ENCODE measurements at regions not wholly inside any gene's neighbourhood (a gene's known extent, or its start where the extent isn't known, plus 50 kb on each side); places are given as distances from the start of the nearest gene placed in this dataset.

- no peak for TF ChIP-seq CTCF (IDR thresholded peaks at IDR 0.05; ENCODE audit: control insufficient read depth, extremely low read depth, insufficient read depth)
- peak; percentile 66 for DNase-seq (ENCODE audit: low read depth)
- H3K4me3 ChIP-seq (ENCODE audit: low read depth, low read length), result no peak overlapping the region
These were observed 118.1 kb downstream of the NUDT12 start for GRCh38 chr5:103444333-103445038.

- TF ChIP-seq CTCF (IDR thresholded peaks at IDR 0.05; ENCODE audit: control insufficient read depth, extremely low read depth, insufficient read depth), result no peak
- no peak overlapping the region for H3K4me3 ChIP-seq (ENCODE audit: low read depth, low read length)
- DNase-seq (ENCODE audit: low read depth), result no peak
These were observed 119.8 kb downstream of the NUDT12 start for GRCh38 chr5:103442750-103443149.

- peak; percentile 25; the same call in 1 of the 2 replicates for TF ChIP-seq CTCF (IDR thresholded peaks at IDR 0.05; ENCODE audit: control insufficient read depth, extremely low read depth, insufficient read depth)
- no peak overlapping the region for H3K4me3 ChIP-seq (ENCODE audit: low read depth, low read length)
- no peak for DNase-seq (ENCODE audit: low read depth)
These were observed 121.1 kb downstream of the NUDT12 start for GRCh38 chr5:103441523-103441922.

GRCh38 chr5:103439007-103439406 is 123.6 kb downstream of the NUDT12 start:
- no peak for DNase-seq (ENCODE audit: low read depth)
- H3K4me3 ChIP-seq (ENCODE audit: low read depth, low read length), result no peak overlapping the region
- no peak for TF ChIP-seq CTCF (IDR thresholded peaks at IDR 0.05; ENCODE audit: control insufficient read depth, extremely low read depth, insufficient read depth)

GRCh38 chr5:103436656-103437055 is 125.9 kb downstream of the NUDT12 start:
- TF ChIP-seq CTCF (IDR thresholded peaks at IDR 0.05; ENCODE audit: control insufficient read depth, extremely low read depth, insufficient read depth), result no peak
- DNase-seq (ENCODE audit: low read depth), result no peak

GRCh38 chr5:103436112-103436511 is 126.5 kb downstream of the NUDT12 start:
- no peak overlapping the region for H3K4me3 ChIP-seq (ENCODE audit: low read depth, low read length)
- no peak for DNase-seq (ENCODE audit: low read depth)
- TF ChIP-seq CTCF (IDR thresholded peaks at IDR 0.05; ENCODE audit: control insufficient read depth, extremely low read depth, insufficient read depth), result no peak

More at GRCh38 chr5:103436656-103437055, 125.9 kb downstream of the NUDT12 start:
- H3K4me3 ChIP-seq (ENCODE audit: low read depth, low read length), result no peak overlapping the region

All from LNCaP clone FGC (cell line).